GM21717 (cell line): ENCODE measurements at regions not wholly inside any gene's neighbourhood (a gene's known extent, or its start where the extent isn't known, plus 50 kb on each side); places are given as distances from the start of the nearest gene placed in this dataset.
"Not testable (repeated sequence)": the region's sequence is repeated elsewhere in the genome, so short reads cannot be mapped to it uniquely, and the experiment has no call there.

Experiments
- ATAC-seq: cut with Tn5 transposase; IDR thresholded peaks from one replicate; pipeline ENCODE4 v1.9.1; 2021; ENCODE audit warnings: mild to moderate bottlenecking, moderate library complexity; ENCODE audit not compliant: unreplicated experiment

GRCh38 chr7:23931633-23932032 is 221.6 kb downstream of the STK31 start:
- no peak for ATAC-seq

GRCh38 chr7:23938215-23938614 is 228.2 kb downstream of the STK31 start:
- ATAC-seq, result no peak

GRCh38 chr7:23938937-23939552 is 229.0 kb downstream of the STK31 start:
- ATAC-seq, result no peak

- not testable (repeated sequence) for ATAC-seq
These were observed 229.7 kb downstream of the STK31 start for GRCh38 chr7:23939747-23940146.

DNA sequence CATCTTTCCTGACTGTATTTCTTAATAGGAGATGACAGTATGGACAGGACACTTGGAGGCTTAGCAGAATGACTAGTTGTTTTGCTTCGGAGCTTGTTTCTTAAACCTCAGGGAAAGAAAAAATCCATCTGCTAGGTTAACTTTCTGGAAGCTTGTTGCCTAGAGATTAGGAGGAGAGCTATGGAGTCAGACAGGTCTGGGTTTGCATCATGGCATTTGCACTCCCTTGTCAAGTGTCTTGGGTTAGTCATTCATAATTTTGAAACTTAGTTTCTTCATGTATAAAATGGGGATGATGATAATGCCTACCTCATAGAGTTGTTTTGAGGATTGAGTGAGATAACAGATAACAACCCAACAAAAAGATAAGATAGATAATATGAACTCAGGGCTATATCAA is 231.5 kb downstream of the STK31 start:
- ATAC-seq, result no peak

GRCh38 chr7:23942032-23942431 is 232.0 kb downstream of the STK31 start:
- no peak for ATAC-seq

DNA sequence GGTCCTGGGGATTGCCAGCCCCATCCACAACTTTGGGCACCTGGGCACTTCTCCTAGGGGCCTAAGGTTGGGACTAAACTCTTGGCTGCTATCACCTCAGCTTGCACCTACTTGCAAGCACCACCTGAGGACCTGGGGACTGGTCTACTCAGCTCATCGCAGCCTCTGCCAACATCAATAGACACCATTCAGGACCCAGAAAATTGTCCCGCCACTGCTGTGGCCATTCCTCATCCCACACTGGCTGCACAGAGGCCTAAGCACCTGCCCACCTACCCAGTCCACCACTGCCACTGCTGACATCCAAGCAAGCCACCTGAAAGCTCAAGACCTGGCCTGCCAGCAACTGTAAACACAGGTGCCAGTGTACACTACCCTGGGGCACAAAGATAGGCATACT is 234.1 kb downstream of the STK31 start:
- ATAC-seq, result no peak

GRCh38 chr7:23945472-23945871 is 235.5 kb downstream of the STK31 start:
- ATAC-seq, result no peak

DNA sequence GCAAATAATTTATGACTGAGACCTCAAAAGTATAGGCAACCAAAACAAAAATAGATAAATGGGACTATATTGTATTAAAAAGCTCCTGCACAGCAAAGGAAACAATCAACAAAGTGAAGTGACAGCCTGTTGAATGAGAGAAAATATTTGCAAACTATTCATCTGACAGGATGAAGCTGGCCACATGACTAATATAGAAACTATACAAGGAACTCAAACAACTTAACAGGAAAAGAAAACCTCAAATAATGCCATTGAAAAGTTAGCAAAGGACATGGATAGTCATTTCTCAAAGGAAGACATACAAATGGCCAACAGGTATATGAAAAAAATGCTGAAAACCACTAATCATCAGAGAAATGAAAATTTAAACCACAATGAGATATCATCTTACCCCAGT is 245.1 kb downstream of the STK31 start:
- no peak for ATAC-seq

DNA sequence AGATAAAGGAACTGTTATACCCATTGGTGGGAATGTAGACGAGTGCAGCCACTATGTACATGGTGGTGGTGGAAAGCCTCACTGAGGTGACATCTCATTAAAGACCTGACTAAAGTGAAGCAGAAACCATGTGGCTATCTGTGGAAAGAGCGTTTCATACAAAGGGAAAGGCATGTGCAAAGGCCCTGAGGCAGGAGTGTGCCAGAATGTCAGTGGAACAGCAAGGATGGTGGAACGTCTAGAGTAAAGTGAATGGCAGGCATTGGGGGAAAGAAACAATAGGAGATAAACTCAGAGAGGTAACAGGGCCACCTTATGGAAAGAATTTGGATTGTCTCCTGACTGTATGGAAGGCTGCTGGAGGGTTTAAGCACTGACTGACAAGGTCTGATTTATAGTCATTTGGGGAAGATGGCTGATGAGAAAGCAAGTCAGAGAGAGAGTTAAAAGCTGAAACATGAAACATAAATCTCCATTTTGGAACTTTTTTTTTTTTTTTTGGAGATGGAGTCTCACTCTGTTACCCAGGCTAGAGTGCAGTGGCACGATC is 245.7 kb downstream of the STK31 start:
- no peak for ATAC-seq

- no peak for ATAC-seq
These were observed 247.0 kb downstream of the STK31 start for GRCh38 chr7:23956772-23957576.

GRCh38 chr7:23959821-23960220 is 249.8 kb downstream of the STK31 start:
- ATAC-seq, result no peak

- ATAC-seq, result no peak
These were observed 250.3 kb downstream of the STK31 start for GRCh38 chr7:23960361-23960760.

- no peak for ATAC-seq
These were observed 253.6 kb downstream of the STK31 start for GRCh38 chr7:23963461-23964165.

GRCh38 chr7:23964715-23965114 is 254.7 kb downstream of the STK31 start:
- ATAC-seq, result no peak

- no peak for ATAC-seq
These were observed 255.3 kb downstream of the STK31 start for GRCh38 chr7:23965296-23965695.

DNA sequence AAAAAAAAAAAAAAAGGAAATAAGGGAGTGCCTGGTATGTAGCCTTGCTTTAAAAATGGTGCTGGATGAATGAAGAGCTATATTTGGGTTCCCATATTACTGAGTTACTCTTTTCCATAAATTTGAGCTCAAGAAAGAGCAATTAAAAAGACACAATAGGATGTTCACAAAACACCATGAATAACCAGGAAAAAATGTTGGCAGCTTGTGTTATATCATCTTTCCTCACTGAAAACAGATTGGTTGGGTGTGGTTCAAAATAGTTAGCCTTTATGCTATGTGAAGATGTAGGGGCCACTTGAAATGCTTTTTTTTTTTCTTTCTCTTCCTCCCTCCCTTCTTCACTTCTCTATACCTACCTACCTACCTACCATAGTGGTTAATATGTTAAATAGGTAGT is 256.9 kb downstream of the STK31 start:
- no peak for ATAC-seq

GRCh38 chr7:23967949-23968599 is 258.1 kb downstream of the STK31 start:
- ATAC-seq, result no peak

DNA sequence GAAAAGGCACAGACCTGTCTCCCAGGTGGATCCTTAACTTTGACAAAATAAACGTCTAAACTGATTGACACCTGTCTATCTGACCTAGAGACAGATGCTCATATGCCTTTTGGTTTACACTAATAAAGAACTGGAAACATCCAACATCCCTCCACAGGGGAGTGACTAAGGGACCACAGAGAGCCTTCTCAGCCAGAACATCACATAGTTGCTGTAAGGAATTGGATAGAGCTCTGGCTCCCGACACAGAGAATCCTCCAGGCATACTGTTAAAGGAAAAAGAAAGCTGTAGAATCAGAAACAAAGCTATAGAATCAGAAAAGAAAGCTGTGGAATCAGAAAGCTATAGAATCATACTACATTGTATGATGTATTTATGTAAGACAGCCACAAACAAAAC is 258.8 kb downstream of the STK31 start:
- ATAC-seq, result no peak

GRCh38 chr7:23969443-23969842 is 259.4 kb downstream of the STK31 start:
- ATAC-seq, result no peak

DNA sequence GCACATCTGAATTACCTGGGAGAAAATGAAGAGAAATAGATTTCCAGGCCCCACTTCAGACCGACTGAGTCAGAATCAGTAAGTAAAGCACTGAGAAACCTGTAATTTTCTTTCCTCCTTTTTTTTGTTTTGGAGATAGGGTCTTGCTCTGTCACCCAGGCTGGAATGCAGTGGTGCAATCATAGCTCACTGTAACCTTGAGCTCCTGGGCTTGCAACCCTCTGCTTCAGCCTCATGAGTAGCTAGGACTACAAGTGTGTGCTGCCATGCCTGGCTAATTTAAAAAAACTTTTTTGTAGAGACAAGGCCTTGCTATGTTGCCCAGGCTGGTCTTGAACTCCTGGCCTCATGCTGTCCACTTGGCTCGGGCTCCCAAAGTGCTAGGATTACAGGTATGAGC is 260.2 kb downstream of the STK31 start:
- no peak for ATAC-seq
